ENCODE measurements at regions not wholly inside any gene's neighbourhood (a gene's known extent, or its start where the extent isn't known, plus 50 kb on each side); places are given as distances from the start of the nearest gene placed in this dataset.

DNA sequence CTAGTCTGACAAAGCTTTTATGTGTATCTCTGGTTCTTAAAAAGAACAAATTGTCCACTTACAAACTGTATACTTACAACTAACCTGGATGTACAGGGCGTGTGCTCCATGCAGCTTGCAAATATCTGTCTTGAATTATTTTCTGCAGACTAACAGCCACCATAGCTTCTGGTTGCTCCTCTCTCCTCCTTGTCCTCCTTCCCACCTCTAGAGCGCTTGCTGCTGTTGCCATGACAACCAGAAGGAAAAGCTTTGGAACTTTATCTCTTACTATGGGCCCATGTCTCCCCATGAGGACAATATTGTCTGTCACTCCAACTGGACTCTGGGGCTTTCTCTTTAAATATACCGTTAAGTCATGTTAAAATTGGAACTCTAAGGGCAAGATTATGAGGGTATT, 71.5 kb upstream of the DHX40 start:
- no peak for TF ChIP-seq HCFC1 (IDR thresholded peaks at IDR 0.05; ENCODE audit: low read length)
- TF ChIP-seq, protein P1, sequence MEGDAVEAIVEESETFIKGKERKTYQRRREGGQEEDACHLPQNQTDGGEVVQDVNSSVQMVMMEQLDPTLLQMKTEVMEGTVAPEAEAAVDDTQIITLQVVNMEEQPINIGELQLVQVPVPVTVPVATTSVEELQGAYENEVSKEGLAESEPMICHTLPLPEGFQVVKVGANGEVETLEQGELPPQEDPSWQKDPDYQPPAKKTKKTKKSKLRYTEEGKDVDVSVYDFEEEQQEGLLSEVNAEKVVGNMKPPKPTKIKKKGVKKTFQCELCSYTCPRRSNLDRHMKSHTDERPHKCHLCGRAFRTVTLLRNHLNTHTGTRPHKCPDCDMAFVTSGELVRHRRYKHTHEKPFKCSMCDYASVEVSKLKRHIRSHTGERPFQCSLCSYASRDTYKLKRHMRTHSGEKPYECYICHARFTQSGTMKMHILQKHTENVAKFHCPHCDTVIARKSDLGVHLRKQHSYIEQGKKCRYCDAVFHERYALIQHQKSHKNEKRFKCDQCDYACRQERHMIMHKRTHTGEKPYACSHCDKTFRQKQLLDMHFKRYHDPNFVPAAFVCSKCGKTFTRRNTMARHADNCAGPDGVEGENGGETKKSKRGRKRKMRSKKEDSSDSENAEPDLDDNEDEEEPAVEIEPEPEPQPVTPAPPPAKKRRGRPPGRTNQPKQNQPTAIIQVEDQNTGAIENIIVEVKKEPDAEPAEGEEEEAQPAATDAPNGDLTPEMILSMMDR (IDR thresholded peaks at IDR 0.05 in 2 of 3, conservative IDR thresholded peaks at IDR 0.05 in 1 of 3; ENCODE audit: control insufficient read depth in 2 of 3, extremely low read depth in 1 of 3, insufficient read depth in 1 of 3, low read depth in 3 of 3, low read length in 3 of 3) = no peak
- TF ChIP-seq ZNF274 (IDR thresholded peaks at IDR 0.05; ENCODE audit: insufficient read depth, insufficient read length) = no peak
- no peak for TF ChIP-seq NR2C2 (IDR thresholded peaks at IDR 0.05; ENCODE audit: borderline replicate concordance, control insufficient read depth, insufficient read length, low read depth)
- TF ChIP-seq EZH2 (IDR thresholded peaks at IDR 0.05; ENCODE audit: borderline replicate concordance, control insufficient read depth, low read depth, low read length) = no peak
